ENCODE measurements at regions not wholly inside any gene's neighbourhood (a gene's known extent, or its start where the extent isn't known, plus 50 kb on each side); places are given as distances from the start of the nearest gene placed in this dataset.
"Not testable (repeated sequence)": the region's sequence is repeated elsewhere in the genome, so short reads cannot be mapped to it uniquely, and the experiment has no call there.

DNA sequence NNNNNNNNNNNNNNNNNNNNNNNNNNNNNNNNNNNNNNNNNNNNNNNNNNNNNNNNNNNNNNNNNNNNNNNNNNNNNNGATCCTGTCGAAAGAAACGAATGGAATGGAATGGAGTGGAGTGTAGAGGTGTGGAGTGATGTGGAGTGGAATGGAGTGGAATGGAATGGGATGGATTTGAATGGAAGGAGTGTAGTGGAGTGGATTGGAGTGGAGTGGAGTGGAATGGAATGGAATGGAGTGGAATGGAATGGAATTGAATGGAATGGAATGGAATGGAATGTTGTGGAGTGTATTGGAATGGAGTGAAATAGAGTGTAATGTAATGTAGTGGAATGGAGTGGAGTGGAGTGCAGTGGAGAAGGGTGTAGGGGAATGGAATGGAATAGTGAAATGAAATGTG lies 1275.4 kb upstream of the TPTE start:
- ATAC-seq, H3K4me1 Mint-ChIP-seq, H3K27ac Mint-ChIP-seq, POLR2A ChIA-PET, H3K4me3 Mint-ChIP-seq, H3K27me3 Mint-ChIP-seq: not testable (repeated sequence)
- H3K36me3 Mint-ChIP-seq = peaks cover 0 to 22% (median 0%) of the 10 kb centered on the region in 3 donors
- peaks cover 13 to 33% (median 28%) of the 10 kb centered on the region in 9 donors for H3K9me3 Mint-ChIP-seq
- peak in 1 of 10 donors; percentile 0 for DNase-seq

DNA sequence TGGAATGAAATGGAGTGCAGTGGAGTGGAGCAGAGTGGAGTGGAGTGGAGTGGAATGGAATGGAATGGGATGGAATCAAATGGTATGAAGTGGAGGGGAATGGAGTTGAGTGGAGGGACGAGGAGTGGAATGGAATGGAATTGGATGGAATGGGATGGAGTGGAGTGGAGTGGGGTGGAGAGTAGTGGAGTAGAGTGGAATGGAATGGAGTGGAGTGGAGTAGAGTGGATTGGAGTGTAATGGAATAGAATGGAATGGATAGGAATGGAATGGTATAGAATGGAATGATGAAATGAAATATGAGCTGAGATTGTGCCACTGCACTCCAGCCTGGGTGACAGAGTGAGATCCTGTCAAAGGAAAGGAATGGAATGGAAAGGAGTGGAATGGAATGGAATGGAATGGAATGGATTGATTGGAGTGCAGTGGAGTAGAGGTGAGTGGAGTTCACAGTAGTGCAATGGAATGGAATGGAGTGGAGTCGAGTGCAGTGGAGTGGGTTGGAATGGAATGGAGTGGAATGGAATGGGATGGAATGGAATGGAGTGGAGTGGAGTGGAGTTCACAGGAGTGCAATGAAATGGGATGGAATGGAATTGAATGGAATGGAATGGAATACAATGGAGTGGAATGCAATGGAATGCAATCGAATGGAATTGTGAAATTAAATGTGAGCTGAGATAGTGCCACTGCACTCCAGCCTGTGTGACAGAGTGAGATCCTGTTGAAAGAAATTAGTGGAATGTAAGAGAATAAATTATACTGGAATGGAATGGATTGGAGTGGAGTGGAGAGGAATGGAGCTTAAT lies 1274.7 kb upstream of the TPTE start:
- peaks cover 0 to 22% (median 0%) of the 10 kb centered on the region in 3 donors for H3K36me3 Mint-ChIP-seq
- H3K27me3 Mint-ChIP-seq, H3K4me3 Mint-ChIP-seq, H3K4me1 Mint-ChIP-seq, H3K27ac Mint-ChIP-seq, POLR2A ChIA-PET: not testable (repeated sequence)
- ATAC-seq (peak in 1 of 2 donors; percentile 25), DNase-seq (peak in 3 of 10 donors; percentile 0 to 10 (median 1))
- peaks cover 13 to 33% (median 28%) of the 10 kb centered on the region in 9 donors for H3K9me3 Mint-ChIP-seq

- ATAC-seq, H3K27ac Mint-ChIP-seq, H3K4me3 Mint-ChIP-seq, H3K27me3 Mint-ChIP-seq, H3K4me1 Mint-ChIP-seq, POLR2A ChIA-PET: not testable (repeated sequence)
- Mint-ChIP-seq H3K36me3 (peaks cover 0 to 22% (median 0%) of the 10 kb centered on the region in 3 donors), H3K9me3 (peaks cover 13 to 33% (median 28%) of the 10 kb centered on the region in 9 donors)
- DNase-seq = peak in 3 of 10 donors; percentile 0 to 37 (median 9)
Measured at GRCh38 chr21:9247290-9247613, 1274.1 kb upstream of the TPTE start.

DNA sequence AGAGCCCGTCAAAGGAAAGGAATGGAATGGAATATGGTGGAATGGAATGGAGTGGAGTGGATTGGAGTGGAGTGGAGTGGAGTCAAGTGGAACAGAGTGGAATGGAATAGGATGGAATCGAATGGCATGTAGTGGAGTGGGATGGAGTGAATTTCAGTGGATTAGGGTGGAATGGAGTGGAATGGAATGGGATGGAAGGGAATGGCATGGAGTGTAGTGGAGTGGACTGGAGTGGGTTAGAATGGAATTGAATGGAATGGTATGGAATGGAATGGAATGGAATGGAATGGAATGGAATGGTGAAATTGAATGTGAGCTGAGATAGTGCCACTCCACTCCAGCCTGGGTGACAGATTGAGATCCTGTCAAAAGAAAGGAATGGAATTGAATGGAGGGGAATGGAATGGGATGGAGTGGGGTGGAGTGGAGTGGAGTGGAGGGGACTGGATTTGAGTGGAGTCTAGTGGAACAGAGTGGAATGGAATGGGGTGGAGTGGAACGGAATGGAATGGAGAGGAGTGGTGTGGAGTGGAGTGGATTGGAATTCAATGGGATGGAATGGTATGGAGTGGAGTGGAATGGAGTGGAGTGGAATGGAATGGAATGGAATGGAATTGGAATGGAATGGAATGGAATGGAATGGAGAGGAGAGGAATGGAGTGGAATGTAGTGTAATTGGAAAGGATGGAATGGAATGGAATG lies 1273.6 kb upstream of the TPTE start:
- H3K27me3 Mint-ChIP-seq, H3K4me1 Mint-ChIP-seq, H3K4me3 Mint-ChIP-seq, H3K27ac Mint-ChIP-seq, POLR2A ChIA-PET, ATAC-seq: not testable (repeated sequence)
- peaks cover 13 to 33% (median 28%) of the 10 kb centered on the region in 9 donors for H3K9me3 Mint-ChIP-seq
- peak in 2 of 10 donors; percentile 1 to 13 for DNase-seq
- H3K36me3 Mint-ChIP-seq = peaks cover 0 to 22% (median 0%) of the 10 kb centered on the region in 3 donors
